H1 (cell line): ENCODE measurements at regions not wholly inside any gene's neighbourhood (a gene's known extent, or its start where the extent isn't known, plus 50 kb on each side); places are given as distances from the start of the nearest gene placed in this dataset.

Experiments used
- CEBPB ChIP-seq: IDR thresholded peaks from 2 replicates; pipeline ENCODE4 v1.6.1; 2012; ENCODE audit warnings: low read depth, low read length
- CTCF ChIP-seq, 3 experiments: IDR thresholded peaks; 1 replicate in 2 of 3; 2 replicates in 1 of 3; pipeline versions ENCODE4 v1.5.1 to v1.6.1; 2011; ENCODE audit warnings: low read length in 3 of 3, mild to moderate bottlenecking in 3 of 3, inconsistent platforms in 2 of 3, low read depth in 1 of 3, moderate library complexity in 1 of 3; ENCODE audit not compliant: insufficient read depth in 1 of 3; ENCODE audit errors: control extremely low read depth in 1 of 3
- POLR2A ChIP-seq, 2 experiments: IDR thresholded peaks; 1 replicate in 1 of 2; 2 replicates in 1 of 2; pipeline ENCODE4 v1.6.1; 2011; ENCODE audit warnings: low read depth in 2 of 2, low read length in 2 of 2, mild to moderate bottlenecking in 2 of 2; ENCODE audit errors: control extremely low read depth in 1 of 2
- SIX5 ChIP-seq: IDR thresholded peaks from 2 replicates; pipeline ENCODE4 v1.6.1; 2011; ENCODE audit warnings: mild to moderate bottlenecking, low read depth, low read length

- no peak for TF ChIP-seq CTCF (IDR thresholded peaks at IDR 0.05; ENCODE audit: control extremely low read depth in 1 of 3, insufficient read depth in 1 of 3, low read depth in 1 of 3, low read length in 3 of 3)
- TF ChIP-seq CEBPB: no peak
- TF ChIP-seq SIX5: no peak
- TF ChIP-seq POLR2A (IDR thresholded peaks at IDR 0.05; ENCODE audit: control extremely low read depth in 1 of 2, low read depth in 2 of 2, low read length in 2 of 2): no peak
Measured at GRCh38 chr1:221138516-221138915, 259.3 kb downstream of the HLX start.
